Testis (tissue), 2 donors: ENCODE measurements at regions not wholly inside any gene's neighbourhood (a gene's known extent, or its start where the extent isn't known, plus 50 kb on each side); places are given as distances from the start of the nearest gene placed in this dataset.

Experiments
- CTCF ChIP-seq, 3 experiments: fragments of 450-650 bp in 2 of 3; fragments of 200-600 bp in 1 of 3; sonication (generic) in 1 of 3; IDR thresholded peaks; one replicate each; pipeline ENCODE4 v1.5.1; 2016 to 2019; ENCODE audit warnings: antibody characterized with exemption in 3 of 3, mild to moderate bottlenecking in 2 of 3, moderate library complexity in 1 of 3
- POLR2A ChIP-seq: fragments of 450-650 bp; IDR thresholded peaks from one replicate; pipeline ENCODE4 v1.6.1; 2017; ENCODE audit warnings: antibody characterized with exemption, mild to moderate bottlenecking, moderate library complexity

DNA sequence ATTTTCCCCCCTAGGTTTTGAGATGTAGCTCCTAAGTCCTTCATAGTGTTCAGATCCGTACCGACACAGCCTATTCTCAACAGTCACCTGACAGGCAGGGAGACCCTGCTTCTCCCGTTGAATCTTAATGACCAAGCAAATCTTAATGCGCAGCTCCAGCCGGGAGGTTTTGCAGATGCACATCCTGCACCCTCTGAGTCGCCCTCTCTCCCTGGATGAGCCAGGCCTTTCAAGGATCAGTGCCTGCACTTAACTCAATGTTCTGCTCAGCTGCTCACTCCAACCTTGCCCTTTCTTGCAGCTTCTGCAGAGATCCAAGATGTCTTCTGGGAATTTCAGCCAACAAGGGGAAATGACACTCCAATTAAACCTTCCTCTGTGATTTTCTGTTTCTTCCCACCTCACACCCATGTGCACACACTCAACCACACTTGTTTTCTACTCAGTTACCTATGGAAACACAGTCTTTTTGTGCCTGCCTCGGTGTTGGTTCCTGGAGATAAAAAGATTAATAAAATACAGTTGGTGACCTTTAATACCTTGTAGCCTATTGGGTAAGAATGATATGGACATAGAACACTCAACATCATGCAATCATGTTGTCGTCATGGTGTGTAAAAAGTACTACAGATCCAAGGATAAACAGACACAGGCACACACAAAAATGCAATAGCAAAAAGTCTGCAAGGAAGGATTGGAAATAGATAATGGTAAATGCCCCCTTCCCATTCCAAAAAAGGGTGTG is 76.9 kb upstream of the DYNLRB2 start:
- TF ChIP-seq CTCF (IDR thresholded peaks at IDR 0.05): no peak
- no peak for TF ChIP-seq POLR2A
